Stimulated activated CD4-positive, alpha-beta T cell treated with anti-CD3 and anti-CD28 coated beads, Interleukin-4, amount 100 ng/mL, for 48 hours (primary cell): ENCODE measurements at regions not wholly inside any gene's neighbourhood (a gene's known extent, or its start where the extent isn't known, plus 50 kb on each side); places are given as distances from the start of the nearest gene placed in this dataset.

Source experiments
- DNase-seq, 2 donors: peaks; one replicate each; pipeline ENCODE4 v3.0.0-alpha.2; 2020; ENCODE audit warnings: low read depth in 2 of 2

- no peak for DNase-seq
These were observed 2125.4 kb upstream of the WWC1 start for GRCh38 chr5:166166071-166166470.

GRCh38 chr5:166172597-166172996, 2118.8 kb upstream of the WWC1 start:
- no peak for DNase-seq

GRCh38 chr5:166178411-166179080, 2112.9 kb upstream of the WWC1 start:
- no peak for DNase-seq

- no peak for DNase-seq
These were observed 2106.3 kb upstream of the WWC1 start for GRCh38 chr5:166185185-166185584.

GRCh38 chr5:166188501-166189325, 2102.7 kb upstream of the WWC1 start:
- no peak for DNase-seq

- DNase-seq = no peak
These were observed 2098.7 kb upstream of the WWC1 start for GRCh38 chr5:166192696-166193095.

- DNase-seq = no peak
These were observed 2095.5 kb upstream of the WWC1 start for GRCh38 chr5:166195981-166196380.

GRCh38 chr5:166200532-166200931, 2090.9 kb upstream of the WWC1 start:
- no peak for DNase-seq

GRCh38 chr5:166211640-166212039, 2079.8 kb upstream of the WWC1 start:
- DNase-seq = no peak

- no peak for DNase-seq
These were observed 2055.1 kb upstream of the WWC1 start for GRCh38 chr5:166236327-166236726.

GRCh38 chr5:166240705-166241104, 2050.7 kb upstream of the WWC1 start:
- no peak for DNase-seq

- DNase-seq = no peak
These were observed 2045.9 kb upstream of the WWC1 start for GRCh38 chr5:166245556-166245955.

- DNase-seq = no peak
These were observed 2039.7 kb upstream of the WWC1 start for GRCh38 chr5:166251786-166252185.

GRCh38 chr5:166257661-166258060, 2033.8 kb upstream of the WWC1 start:
- no peak for DNase-seq

- no peak for DNase-seq
These were observed 2029.0 kb upstream of the WWC1 start for GRCh38 chr5:166262395-166262794.

- DNase-seq = no peak
These were observed 2023.5 kb upstream of the WWC1 start for GRCh38 chr5:166267907-166268306.

GRCh38 chr5:166270712-166271111, 2020.7 kb upstream of the WWC1 start:
- no peak for DNase-seq

GRCh38 chr5:166276006-166276405, 2015.4 kb upstream of the WWC1 start:
- DNase-seq = no peak

GRCh38 chr5:166279828-166280227, 2011.6 kb upstream of the WWC1 start:
- no peak for DNase-seq

- no peak for DNase-seq
These were observed 2010.0 kb upstream of the WWC1 start for GRCh38 chr5:166281433-166281832.

- no peak for DNase-seq
These were observed 2008.5 kb upstream of the WWC1 start for GRCh38 chr5:166282939-166283338.

- no peak for DNase-seq
These were observed 2006.1 kb upstream of the WWC1 start for GRCh38 chr5:166285361-166285760.

- DNase-seq = no peak
These were observed 2004.6 kb upstream of the WWC1 start for GRCh38 chr5:166286832-166287231.
